ENCODE measurements at regions not wholly inside any gene's neighbourhood (a gene's known extent, or its start where the extent isn't known, plus 50 kb on each side); places are given as distances from the start of the nearest gene placed in this dataset.

GRCh38 chr4:14669371-14669770 is 332.9 kb upstream of the CPEB2 start:
- no peak for DNase-seq

DNA sequence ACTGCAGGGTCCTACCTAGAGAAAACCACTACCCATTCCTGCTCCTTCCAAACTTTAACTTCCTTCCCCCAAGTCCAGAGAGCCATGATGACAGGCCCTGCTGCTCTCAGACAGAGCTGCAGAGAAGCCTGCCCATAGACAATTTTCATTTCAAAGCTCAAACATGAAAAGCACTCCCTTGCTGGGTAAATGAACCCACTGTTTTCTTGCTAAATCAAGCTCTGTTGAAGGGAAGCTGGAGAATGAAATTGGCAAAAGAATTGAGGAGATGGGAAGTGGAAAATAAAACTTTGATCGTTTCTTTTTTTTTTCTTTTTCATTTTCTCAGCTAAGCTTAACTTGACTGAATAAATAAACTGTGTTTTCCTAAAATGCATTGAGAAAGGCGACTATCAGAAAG is 331.1 kb upstream of the CPEB2 start:
- DNase-seq: no peak

DNA sequence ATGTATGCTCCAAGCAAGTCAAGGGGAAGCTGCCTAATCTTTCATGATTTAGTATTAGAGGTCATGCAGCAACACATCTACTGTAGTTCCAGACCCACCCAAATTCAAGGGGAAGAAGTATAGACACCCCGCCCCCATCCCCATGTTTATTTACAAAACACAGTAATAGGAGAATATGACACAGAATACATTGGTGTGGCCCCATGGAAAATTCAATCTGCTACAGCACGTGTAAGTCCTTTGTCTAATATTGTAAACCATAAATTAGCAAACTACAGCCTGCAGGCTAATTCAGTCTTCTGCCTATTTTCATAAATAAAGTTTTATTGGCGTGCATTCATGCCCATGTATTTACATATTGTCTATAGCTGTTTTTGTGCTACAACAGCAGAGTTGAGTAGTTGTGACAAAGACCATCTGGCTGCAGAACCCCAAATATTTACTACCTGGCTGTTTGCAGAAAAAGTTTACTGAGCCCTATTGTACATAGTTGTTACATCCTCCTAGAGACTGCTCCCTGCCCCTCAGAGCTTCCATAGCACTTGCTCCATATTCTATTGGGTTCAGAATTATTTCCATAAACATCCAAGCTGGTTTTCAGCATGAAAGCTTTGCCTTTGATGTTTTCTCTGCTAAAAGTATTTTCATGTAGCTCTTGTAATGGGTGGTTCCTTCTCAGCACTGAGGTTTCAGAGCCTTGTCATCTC is 326.8 kb upstream of the CPEB2 start:
- no peak for DNase-seq

DNA sequence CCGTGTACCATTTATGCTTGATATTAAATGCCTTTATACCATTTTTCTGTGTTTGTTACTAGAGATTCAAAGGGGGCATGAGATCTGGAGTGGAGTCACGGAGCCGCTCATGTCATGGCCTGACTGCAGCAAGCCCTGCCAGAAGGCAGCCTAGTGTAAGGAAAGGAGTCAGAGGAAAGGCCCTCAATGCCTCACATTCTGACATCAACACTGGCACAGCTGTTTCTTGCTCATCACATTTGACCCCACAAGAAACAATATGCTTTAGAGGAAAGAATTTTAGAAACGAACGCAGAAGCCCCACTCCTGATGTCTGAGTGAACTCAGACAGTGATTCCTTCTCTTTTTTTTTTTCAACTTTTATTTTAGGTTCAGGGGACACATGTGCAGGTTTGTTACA is 322.4 kb upstream of the CPEB2 start:
- DNase-seq: no peak

DNA sequence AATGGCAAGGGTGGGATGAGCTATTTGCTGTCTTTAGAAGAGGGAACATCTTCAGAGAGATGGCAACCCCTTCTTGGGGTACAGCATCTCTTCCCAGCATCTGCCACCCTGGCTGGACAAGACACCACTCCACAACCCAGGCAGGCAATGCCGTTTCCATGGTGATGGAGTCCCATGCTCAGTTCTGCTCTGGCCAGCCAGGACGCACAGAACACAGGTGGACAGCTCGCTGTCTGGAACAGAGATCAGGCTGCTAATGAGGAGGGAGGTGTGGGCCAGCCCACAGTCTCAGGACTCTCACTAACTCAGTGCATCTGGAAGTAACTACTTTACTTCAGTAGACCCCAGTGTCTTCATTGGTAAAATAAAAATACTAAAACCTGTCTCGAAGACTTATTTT is 321.0 kb upstream of the CPEB2 start:
- no peak for DNase-seq

- DNase-seq: no peak
Observed at GRCh38 chr4:14693728-14694127, 308.6 kb upstream of the CPEB2 start.

GRCh38 chr4:14695095-14695845 is 307.0 kb upstream of the CPEB2 start:
- no peak for DNase-seq

DNA sequence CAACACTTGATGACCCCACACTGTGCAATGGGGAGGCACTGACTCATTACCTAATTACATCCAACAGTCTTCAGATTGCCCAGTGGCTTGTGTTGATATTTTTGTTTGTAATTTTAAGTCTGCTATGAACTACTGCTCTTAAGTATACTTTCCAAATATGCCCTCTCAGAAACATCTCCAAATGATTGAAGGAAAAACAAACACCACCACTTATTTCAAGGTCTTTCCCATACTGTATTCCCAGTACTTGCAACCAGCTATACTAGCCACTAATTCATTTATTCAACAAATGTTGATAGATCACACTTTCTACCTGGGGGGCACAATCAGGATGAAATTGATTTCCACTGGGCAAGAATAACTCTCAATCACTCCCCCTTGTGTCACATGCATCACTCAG is 302.2 kb upstream of the CPEB2 start:
- no peak for DNase-seq

GRCh38 chr4:14700544-14700943 is 301.7 kb upstream of the CPEB2 start:
- peak; percentile 46 for DNase-seq

- no peak for DNase-seq
Observed at GRCh38 chr4:14701389-14701788, 300.9 kb upstream of the CPEB2 start.

- DNase-seq: no peak
Observed at GRCh38 chr4:14701896-14702295, 300.4 kb upstream of the CPEB2 start.

- DNase-seq: no peak
Observed at GRCh38 chr4:14708574-14708973, 293.7 kb upstream of the CPEB2 start.

GRCh38 chr4:14711259-14711658 is 291.0 kb upstream of the CPEB2 start:
- no peak for DNase-seq

- DNase-seq: no peak
Observed at GRCh38 chr4:14716691-14717090, 285.6 kb upstream of the CPEB2 start.

- DNase-seq: no peak
Observed at GRCh38 chr4:14719053-14719452, 283.2 kb upstream of the CPEB2 start.

DNA sequence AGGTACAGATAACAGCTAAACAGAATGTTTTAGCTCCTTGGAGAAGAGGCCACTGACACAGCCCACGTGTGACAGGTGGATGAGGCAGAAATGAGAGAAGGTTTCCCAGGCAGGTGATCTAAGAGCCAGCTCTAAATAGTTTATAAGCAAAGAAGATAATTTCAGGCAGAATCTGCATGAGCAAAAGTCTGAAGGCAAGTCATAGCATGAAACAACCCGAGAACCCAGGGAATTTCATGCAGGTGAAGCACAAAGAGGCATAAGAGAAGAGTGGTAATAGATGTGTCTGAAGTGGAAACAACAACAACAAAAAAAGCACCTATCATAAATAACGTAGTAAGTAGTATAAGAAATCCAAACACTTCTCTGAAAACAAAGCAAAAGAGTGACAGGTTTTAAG is 275.8 kb upstream of the CPEB2 start:
- no peak for DNase-seq

DNA sequence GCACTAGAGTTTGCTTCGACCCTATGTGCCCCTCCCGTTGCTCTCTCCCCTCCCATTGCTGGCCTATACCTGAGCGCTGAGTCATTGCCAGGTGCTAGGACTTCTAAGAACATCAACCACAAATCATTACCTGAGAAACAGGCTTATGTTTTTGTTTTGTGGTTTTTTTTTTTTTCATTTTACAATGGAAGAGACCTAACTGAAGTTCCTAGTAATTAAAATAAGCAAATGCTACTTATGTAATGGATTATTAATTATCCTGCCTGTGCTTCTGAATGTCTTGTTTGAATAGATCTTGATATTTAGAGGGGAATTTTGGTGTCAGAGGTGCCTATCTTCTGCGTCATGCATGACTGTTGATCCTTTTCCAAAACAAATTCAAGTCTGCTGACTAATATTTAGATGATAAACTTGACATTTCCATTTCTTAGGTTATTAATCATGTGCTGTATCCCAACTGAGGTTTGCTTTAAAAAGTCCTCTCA is 275.4 kb upstream of the CPEB2 start:
- DNase-seq: peak; percentile 53

DNA sequence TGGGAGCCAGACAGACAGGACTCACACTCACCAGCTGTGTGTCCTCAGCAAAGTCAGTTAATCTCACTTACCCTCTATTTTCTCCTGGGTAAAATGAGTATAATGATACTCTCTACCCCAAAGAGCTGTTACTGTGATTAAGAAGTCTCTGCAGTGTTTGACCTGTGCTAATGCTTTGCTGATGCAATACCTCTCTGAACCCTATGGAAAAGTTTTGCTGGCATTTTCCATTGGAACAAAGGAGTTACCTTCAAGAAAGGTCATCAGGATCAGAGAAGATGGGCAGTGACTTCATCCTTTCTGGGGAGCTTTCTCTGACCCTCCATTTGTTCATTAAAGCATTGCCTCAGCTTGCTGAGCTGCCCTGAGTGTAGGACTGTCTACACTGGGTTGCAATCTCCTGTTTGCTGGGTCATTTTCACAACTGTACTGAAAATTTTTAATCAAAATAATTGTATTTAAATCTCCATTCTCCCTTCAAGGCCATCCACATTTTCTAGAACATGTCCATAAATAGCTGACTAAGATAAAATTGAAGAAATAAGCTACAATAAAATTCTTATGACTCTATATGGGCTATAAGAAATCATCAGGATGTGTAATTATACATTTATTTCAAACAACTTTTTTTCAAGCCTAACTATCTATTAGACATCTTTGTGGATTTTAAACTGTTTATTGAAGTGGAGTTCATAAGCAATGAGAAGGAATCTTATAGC is 272.8 kb upstream of the CPEB2 start:
- no peak for DNase-seq

DNA sequence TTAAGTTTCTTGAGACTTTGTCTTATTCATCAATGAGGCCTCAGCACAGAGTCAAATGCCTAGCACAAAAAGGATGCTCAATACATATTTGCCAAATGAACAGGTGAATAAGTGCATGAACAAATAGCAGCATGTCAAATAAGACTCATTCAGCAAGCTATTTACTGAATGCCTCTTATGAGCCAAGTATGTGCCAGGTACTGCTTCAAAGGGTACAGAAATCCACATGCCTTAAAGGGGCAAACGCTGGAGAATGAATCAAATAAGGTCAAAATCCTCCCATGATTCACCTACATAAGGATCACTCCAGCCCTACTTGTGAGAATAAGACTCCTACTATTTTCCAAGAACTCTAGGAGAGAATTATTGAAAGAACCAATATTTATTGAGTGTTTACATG is 260.2 kb upstream of the CPEB2 start:
- DNase-seq: peak; percentile 24

GRCh38 chr4:14743172-14743571 is 259.1 kb upstream of the CPEB2 start:
- no peak for DNase-seq

GRCh38 chr4:14743601-14744000 is 258.7 kb upstream of the CPEB2 start:
- no peak for DNase-seq

- DNase-seq: no peak
Observed at GRCh38 chr4:14744346-14744745, 257.9 kb upstream of the CPEB2 start.

GRCh38 chr4:14749910-14750309 is 252.4 kb upstream of the CPEB2 start:
- peak; percentile 33 for DNase-seq
